CD14-positive monocyte (primary cell): ENCODE measurements at regions not wholly inside any gene's neighbourhood (a gene's known extent, or its start where the extent isn't known, plus 50 kb on each side); places are given as distances from the start of the nearest gene placed in this dataset.

Experiments
- DNase-seq, 3 donors: peaks; one replicate each; pipeline ENCODE4 v3.0.0-alpha.2; 2011 to 2022
- H2AFZ ChIP-seq: 2 replicates; pipeline ENCODE4 v1.6.0; 2012; ENCODE audit warnings: mild to moderate bottlenecking, low read depth, low read length, inconsistent platforms; ENCODE audit not compliant: insufficient read depth, poor library complexity, severe bottlenecking
- H3K27ac ChIP-seq, 2 donors: 1 replicate in 1 of 2; 2 replicates in 1 of 2; pipeline ENCODE4 v1.5.1; 2012 to 2013; ENCODE audit warnings: low read length in 2 of 2, control low read depth in 1 of 2, inconsistent platforms in 1 of 2, low read depth in 1 of 2, mild to moderate bottlenecking in 1 of 2
- H3K27me3 ChIP-seq, 2 donors: one replicate each; pipeline versions ENCODE4 v1.6.0 to v1.6.1; 2011 to 2013; ENCODE audit warnings: low read length in 2 of 2; ENCODE audit not compliant: control insufficient read depth in 2 of 2, insufficient read depth in 2 of 2
- H3K36me3 ChIP-seq, 2 donors: replicated peaks in 1 of 2; 1 replicate in 1 of 2; 2 replicates in 1 of 2; pipeline versions ENCODE4 v1.5.1 to v1.6.1; 2012 to 2013; ENCODE audit warnings: low read length in 2 of 2, control low read depth in 1 of 2, inconsistent platforms in 1 of 2, mild to moderate bottlenecking in 1 of 2; ENCODE audit not compliant: insufficient read depth in 2 of 2, control insufficient read depth in 1 of 2
- H3K4me1 ChIP-seq, 2 donors: 1 replicate in 1 of 2; 2 replicates in 1 of 2; pipeline versions ENCODE4 v1.5.1 to v1.6.1; 2012 to 2013; ENCODE audit warnings: low read length in 2 of 2, control low read depth in 1 of 2, inconsistent platforms in 1 of 2, mild to moderate bottlenecking in 1 of 2, moderate library complexity in 1 of 2; ENCODE audit not compliant: insufficient read depth in 2 of 2, control insufficient read depth in 1 of 2
- H3K4me2 ChIP-seq: replicated peaks from 2 replicates; pipeline ENCODE3; 2012; ENCODE audit warnings: low read length, moderate library complexity, mild to moderate bottlenecking; ENCODE audit not compliant: poor library complexity, severe bottlenecking; ENCODE audit errors: extremely low read depth
- H3K4me3 ChIP-seq, 3 experiments: fragments of 200-600 bp in 1 of 3; sonication (generic) in 1 of 3; replicated peaks in 1 of 3; 1 replicate in 2 of 3; 2 replicates in 1 of 3; pipeline ENCODE4 v1.5.1; 2011 to 2013; ENCODE audit warnings: low read length in 3 of 3, mild to moderate bottlenecking in 3 of 3, control low read depth in 2 of 3, low read depth in 2 of 3, inconsistent platforms in 1 of 3, moderate library complexity in 1 of 3
- H3K79me2 ChIP-seq: 2 replicates; pipeline ENCODE4 v1.6.0; 2012; ENCODE audit warnings: mild to moderate bottlenecking, control low read depth, inconsistent platforms, low read length, moderate library complexity; ENCODE audit not compliant: insufficient read depth
- H3K9ac ChIP-seq: 2 replicates; pipeline ENCODE4 v1.6.0; 2017; ENCODE audit warnings: low read length, mild to moderate bottlenecking; ENCODE audit not compliant: insufficient read depth, poor library complexity, severe bottlenecking
- H3K9me3 ChIP-seq, 2 donors: replicated peaks in 1 of 2; 1 replicate in 1 of 2; 2 replicates in 1 of 2; pipeline versions ENCODE4 v1.5.1 to v1.6.1; 2012 to 2013; ENCODE audit warnings: low read length in 2 of 2, control low read depth in 1 of 2; ENCODE audit not compliant: control insufficient read depth in 1 of 2, insufficient read depth in 1 of 2
- H4K20me1 ChIP-seq: 2 replicates; pipeline ENCODE4 v1.6.0; 2012; ENCODE audit warnings: mild to moderate bottlenecking, low read length, control low read depth, moderate library complexity; ENCODE audit not compliant: insufficient read depth
- H3K27ac Mint-ChIP-seq, 7 donors: one replicate each; pipeline ENCODE4 v1.8.0; 2020; ENCODE audit warnings: mild to moderate bottlenecking in 7 of 7, mixed read lengths in 7 of 7, moderate library complexity in 6 of 7, inconsistent platforms in 2 of 7
- H3K27me3 Mint-ChIP-seq, 3 donors: one replicate each; pipeline ENCODE4 v1.8.0; 2021 to 2022; ENCODE audit warnings: low read depth in 3 of 3, mild to moderate bottlenecking in 3 of 3, mixed read lengths in 3 of 3, moderate library complexity in 3 of 3, inconsistent platforms in 1 of 3
- H3K36me3 Mint-ChIP-seq, 2 donors: one replicate each; pipeline ENCODE4 v1.8.0; 2020; ENCODE audit warnings: mixed read lengths in 2 of 2, inconsistent platforms in 1 of 2, mild to moderate bottlenecking in 1 of 2
- H3K4me1 Mint-ChIP-seq: one replicate; pipeline ENCODE4 v1.8.0; 2020; ENCODE audit warnings: mild to moderate bottlenecking, mixed read lengths
- H3K4me3 Mint-ChIP-seq, 2 donors: one replicate each; pipeline ENCODE4 v1.8.0; 2020; ENCODE audit warnings: mild to moderate bottlenecking in 2 of 2, mixed read lengths in 2 of 2, moderate library complexity in 1 of 2
- H3K9me3 Mint-ChIP-seq, 7 donors: one replicate each; pipeline ENCODE4 v1.8.0; 2020 to 2022; ENCODE audit warnings: mixed read lengths in 7 of 7, mild to moderate bottlenecking in 6 of 7, moderate library complexity in 6 of 7, inconsistent platforms in 2 of 7
- CTCF ChIP-seq: fragments of 200-600 bp; IDR thresholded peaks from one replicate; pipeline ENCODE4 v1.8.0; 2022; ENCODE audit warnings: antibody characterized with exemption, mild to moderate bottlenecking
- WGBS: methylation state at CpG from one replicate; pipeline ENCODE4 v1.1.5; 2013; ENCODE audit warnings: missing lambda C conversion rate; ENCODE audit not compliant: insufficient coverage; 5-methylcytosine and 5-hydroxymethylcytosine counted together
- intact Hi-C, 2 donors: fragments of 100-400 bp; cut with micrococcal nuclease; formaldehyde crosslinking; loops; one replicate each; pipeline versions ENCODE4 v1.15.0 to v1.15.1; 2023

GRCh38 chr11:29317694-29318093, 699.1 kb downstream of the KCNA4 start:
- no peak overlapping the region for H3K9ac ChIP-seq
- TF ChIP-seq CTCF, result no peak
- H2AFZ ChIP-seq, result no peak overlapping the region
- no peaks in the 10 kb centered on the region for H3K79me2 ChIP-seq
- H3K4me3 Mint-ChIP-seq, result no peak overlapping the region
- no peaks in the 10 kb centered on the region for H3K9me3 Mint-ChIP-seq
- H3K4me3 ChIP-seq, result no peak overlapping the region
- no peaks in the 10 kb centered on the region for H4K20me1 ChIP-seq
- intact Hi-C loops, result no loop called here
- no peaks in the 10 kb centered on the region for H3K9me3 ChIP-seq
- no peaks in the 10 kb centered on the region for H3K4me1 ChIP-seq
- DNase-seq, result no peak
- no peaks in the 10 kb centered on the region for H3K4me1 Mint-ChIP-seq
- no peak overlapping the region for H3K4me2 ChIP-seq
- H3K27ac ChIP-seq, result no peak overlapping the region
- no peaks in the 10 kb centered on the region for H3K27me3 ChIP-seq
- H3K27ac Mint-ChIP-seq, result no peak overlapping the region
- peaks cover 0 to 2% (median 0%) of the 10 kb centered on the region in 3 donors for H3K27me3 Mint-ChIP-seq
- WGBS, result no CpG with 5 or more reads among the region's 4 CpGs
- no peaks in the 10 kb centered on the region for H3K36me3 Mint-ChIP-seq
- no peaks in the 10 kb centered on the region for H3K36me3 ChIP-seq

- no peak overlapping the region for H3K4me3 Mint-ChIP-seq
- no peaks in the 10 kb centered on the region for H3K27me3 ChIP-seq
- no peaks in the 10 kb centered on the region for H4K20me1 ChIP-seq
- H2AFZ ChIP-seq, result no peak overlapping the region
- no peaks in the 10 kb centered on the region for H3K9me3 Mint-ChIP-seq
- H3K9ac ChIP-seq, result no peak overlapping the region
- H3K27me3 Mint-ChIP-seq, result peaks cover 0 to 2% (median 0%) of the 10 kb centered on the region in 3 donors
- H3K4me3 ChIP-seq, result no peak overlapping the region
- no peaks in the 10 kb centered on the region for H3K36me3 Mint-ChIP-seq
- DNase-seq, result no peak
- no peak overlapping the region for H3K4me2 ChIP-seq
- no peak for TF ChIP-seq CTCF
- intact Hi-C loops, result no loop called here
- no peaks in the 10 kb centered on the region for H3K79me2 ChIP-seq
- no peaks in the 10 kb centered on the region for H3K9me3 ChIP-seq
- no peaks in the 10 kb centered on the region for H3K4me1 ChIP-seq
- no peaks in the 10 kb centered on the region for H3K36me3 ChIP-seq
- no peak overlapping the region for H3K27ac ChIP-seq
- no peak overlapping the region for H3K27ac Mint-ChIP-seq
- no peaks in the 10 kb centered on the region for H3K4me1 Mint-ChIP-seq
Observed at GRCh38 chr11:29315275-29315674, 701.6 kb downstream of the KCNA4 start.
